ENCODE measurements at regions not wholly inside any gene's neighbourhood (a gene's known extent, or its start where the extent isn't known, plus 50 kb on each side); places are given as distances from the start of the nearest gene placed in this dataset.
A peak's percentile ranks its signal among the peaks of the same experiment; 100 is the strongest.
"Not testable (repeated sequence)": the region's sequence is repeated elsewhere in the genome, so short reads cannot be mapped to it uniquely, and the experiment has no call there.

GRCh38 chr4:18608908-18609533 lies 587.5 kb upstream of the LCORL start:
- no peak overlapping the region for H3K4me3 ChIP-seq (ENCODE audit: low read depth, low read length)
- no peaks in the 10 kb centered on the region for H3K27me3 ChIP-seq (ENCODE audit: control insufficient read depth, insufficient read depth, low read length)
- POLR2A ChIA-PET, result no interaction called here
- no peak for DNase-seq (ENCODE audit: low read depth, low spot score)
- no peaks in the 10 kb centered on the region for H3K9me3 ChIP-seq (ENCODE audit: control insufficient read depth, insufficient read depth, low read length)
- no peak for TF ChIP-seq CTCF (IDR thresholded peaks at IDR 0.05; ENCODE audit: low read depth, low read length)
- CTCF ChIA-PET, result interaction anchor here (0.6 kb wide), 1 partner anchor 16 kb away, joined by 3 read pairs; no protein-coding TSS in a partner anchor
- no peak overlapping the region for H3K27ac ChIP-seq (ENCODE audit: low read depth, low read length)

- H3K9me3 ChIP-seq (ENCODE audit: control insufficient read depth, insufficient read depth, low read length); H3K27me3 ChIP-seq (ENCODE audit: control insufficient read depth, insufficient read depth, low read length); POLR2A ChIA-PET; H3K4me3 ChIP-seq (ENCODE audit: low read depth, low read length); CTCF ChIA-PET; DNase-seq (ENCODE audit: low read depth, low spot score); H3K27ac ChIP-seq (ENCODE audit: low read depth, low read length): not testable (repeated sequence)
Measured at GRCh38 chr4:18602610-18603009, 581.1 kb upstream of the LCORL start.

GRCh38 chr4:18593297-18594002 lies 571.9 kb upstream of the LCORL start:
- Histone ChIP-seq H3K4me3 (ENCODE audit: low read depth, low read length) (peak overlapping the region; percentile 46), H3K27me3 (ENCODE audit: control insufficient read depth, insufficient read depth, low read length) (no peaks in the 10 kb centered on the region), H3K9me3 (ENCODE audit: control insufficient read depth, insufficient read depth, low read length) (no peaks in the 10 kb centered on the region), H3K27ac (ENCODE audit: low read depth, low read length) (no peak overlapping the region)
- DNase-seq (ENCODE audit: low read depth, low spot score), result peak; percentile 49
- CTCF ChIA-PET, result interaction anchor here (0.6 to 4.7 kb wide), 32 partner anchors 10 to 1999 kb away, joined by 3 to 51 read pairs (median 4); partner anchors contain the start of genes DCAF16 and MED28
- TF ChIP-seq CTCF (IDR thresholded peaks at IDR 0.05; ENCODE audit: low read depth, low read length), result peak; percentile 87
- POLR2A ChIA-PET, result no interaction called here

GRCh38 chr4:18582841-18583240 lies 561.3 kb upstream of the LCORL start:
- ChIA-PET CTCF (interaction anchor here (0.6 to 1.7 kb wide), 3 partner anchors 10 to 1039 kb away, joined by 3 to 4 read pairs (median 3); no protein-coding TSS in a partner anchor), POLR2A (no interaction called here)

GRCh38 chr4:18578307-18578706 lies 556.8 kb upstream of the LCORL start:
- H3K27me3 ChIP-seq (ENCODE audit: control insufficient read depth, insufficient read depth, low read length), result no peaks in the 10 kb centered on the region
- no peak for TF ChIP-seq CTCF (IDR thresholded peaks at IDR 0.05; ENCODE audit: low read depth, low read length)
- no peak overlapping the region for H3K4me3 ChIP-seq (ENCODE audit: low read depth, low read length)
- DNase-seq (ENCODE audit: low read depth, low spot score), result no peak
- H3K27ac ChIP-seq (ENCODE audit: low read depth, low read length), result no peak overlapping the region
- H3K9me3 ChIP-seq (ENCODE audit: control insufficient read depth, insufficient read depth, low read length), result no peaks in the 10 kb centered on the region
- ChIA-PET CTCF (no interaction called here), POLR2A (no interaction called here)

More at GRCh38 chr4:18582841-18583240, 561.3 kb upstream of the LCORL start:
- Histone ChIP-seq H3K4me3 (ENCODE audit: low read depth, low read length) (no peak overlapping the region), H3K27me3 (ENCODE audit: control insufficient read depth, insufficient read depth, low read length) (no peaks in the 10 kb centered on the region), H3K9me3 (ENCODE audit: control insufficient read depth, insufficient read depth, low read length) (no peaks in the 10 kb centered on the region), H3K27ac (ENCODE audit: low read depth, low read length) (no peak overlapping the region)
- TF ChIP-seq CTCF (IDR thresholded peaks at IDR 0.05; ENCODE audit: low read depth, low read length), result no peak
- no peak for DNase-seq (ENCODE audit: low read depth, low spot score)
